SU-DHL-6 (cell line): ENCODE measurements at regions not wholly inside any gene's neighbourhood (a gene's known extent, or its start where the extent isn't known, plus 50 kb on each side); places are given as distances from the start of the nearest gene placed in this dataset.

ENCODE experiments used
- EZH2phosphoT487 ChIP-seq: fragments of 200-600 bp; sonication (generic), shearing (Covaris generic); conservative IDR thresholded peaks from 2 replicates; pipeline ENCODE4 v1.6.1; 2018; ENCODE audit warnings: mild to moderate bottlenecking, antibody characterized with exemption, low read length, moderate library complexity, mixed read lengths
- TF ChIP-seq, protein P1 (sequence below): fragments of 200-600 bp; sonication (generic); IDR thresholded peaks from one replicate; pipeline ENCODE4 v1.5.1; 2017; ENCODE audit warnings: antibody characterized with exemption, mild to moderate bottlenecking, low read length, moderate library complexity; ENCODE audit not compliant: insufficient read depth, poor library complexity, severe bottlenecking

- TF ChIP-seq, protein P1, sequence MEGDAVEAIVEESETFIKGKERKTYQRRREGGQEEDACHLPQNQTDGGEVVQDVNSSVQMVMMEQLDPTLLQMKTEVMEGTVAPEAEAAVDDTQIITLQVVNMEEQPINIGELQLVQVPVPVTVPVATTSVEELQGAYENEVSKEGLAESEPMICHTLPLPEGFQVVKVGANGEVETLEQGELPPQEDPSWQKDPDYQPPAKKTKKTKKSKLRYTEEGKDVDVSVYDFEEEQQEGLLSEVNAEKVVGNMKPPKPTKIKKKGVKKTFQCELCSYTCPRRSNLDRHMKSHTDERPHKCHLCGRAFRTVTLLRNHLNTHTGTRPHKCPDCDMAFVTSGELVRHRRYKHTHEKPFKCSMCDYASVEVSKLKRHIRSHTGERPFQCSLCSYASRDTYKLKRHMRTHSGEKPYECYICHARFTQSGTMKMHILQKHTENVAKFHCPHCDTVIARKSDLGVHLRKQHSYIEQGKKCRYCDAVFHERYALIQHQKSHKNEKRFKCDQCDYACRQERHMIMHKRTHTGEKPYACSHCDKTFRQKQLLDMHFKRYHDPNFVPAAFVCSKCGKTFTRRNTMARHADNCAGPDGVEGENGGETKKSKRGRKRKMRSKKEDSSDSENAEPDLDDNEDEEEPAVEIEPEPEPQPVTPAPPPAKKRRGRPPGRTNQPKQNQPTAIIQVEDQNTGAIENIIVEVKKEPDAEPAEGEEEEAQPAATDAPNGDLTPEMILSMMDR = no peak
- TF ChIP-seq EZH2phosphoT487 = no peak
These were observed 267.3 kb upstream of the GATB start for GRCh38 chr4:152028131-152028530.
